Panc1 (cell line): ENCODE measurements at regions not wholly inside any gene's neighbourhood (a gene's known extent, or its start where the extent isn't known, plus 50 kb on each side); places are given as distances from the start of the nearest gene placed in this dataset.

ENCODE experiments used
- POLR2AphosphoS5 ChIP-seq: IDR thresholded peaks from 2 replicates; pipeline ENCODE4 v1.6.1; 2012; ENCODE audit warnings: mild to moderate bottlenecking, low read depth, low read length, moderate library complexity
- TF ChIP-seq, protein P1 (sequence below): fragments of 450-650 bp; IDR thresholded peaks from 2 replicates; pipeline ENCODE4 v1.5.1; 2017; ENCODE audit warnings: mild to moderate bottlenecking
- TF ChIP-seq, protein P2 (sequence below), 2 experiments: IDR thresholded peaks; 2 replicates each; pipeline ENCODE4 v1.6.1; 2011 to 2012; ENCODE audit warnings: low read depth in 2 of 2, control low read depth in 1 of 2, low read length in 1 of 2, mild to moderate bottlenecking in 1 of 2, moderate library complexity in 1 of 2; ENCODE audit not compliant: insufficient read depth in 1 of 2

DNA sequence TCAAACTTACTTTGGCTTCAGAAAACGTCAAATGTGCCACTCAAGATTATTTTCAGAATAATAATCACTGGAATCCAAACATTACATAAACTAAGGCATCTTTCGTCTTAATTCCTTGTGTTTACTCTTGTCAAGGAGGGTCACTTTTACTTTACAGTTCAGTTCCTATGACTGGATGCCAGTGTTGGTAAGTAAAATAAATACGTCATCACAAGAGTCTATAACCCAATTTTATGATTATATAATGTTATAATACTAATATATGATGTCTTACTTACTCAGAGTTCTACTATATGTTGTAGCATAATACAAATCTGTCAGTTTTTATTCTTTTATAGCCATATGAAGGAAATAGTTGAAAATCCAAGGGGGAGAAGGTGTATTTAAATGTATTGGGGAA lies 123.8 kb downstream of the GPR85 start:
- TF ChIP-seq, protein P1, sequence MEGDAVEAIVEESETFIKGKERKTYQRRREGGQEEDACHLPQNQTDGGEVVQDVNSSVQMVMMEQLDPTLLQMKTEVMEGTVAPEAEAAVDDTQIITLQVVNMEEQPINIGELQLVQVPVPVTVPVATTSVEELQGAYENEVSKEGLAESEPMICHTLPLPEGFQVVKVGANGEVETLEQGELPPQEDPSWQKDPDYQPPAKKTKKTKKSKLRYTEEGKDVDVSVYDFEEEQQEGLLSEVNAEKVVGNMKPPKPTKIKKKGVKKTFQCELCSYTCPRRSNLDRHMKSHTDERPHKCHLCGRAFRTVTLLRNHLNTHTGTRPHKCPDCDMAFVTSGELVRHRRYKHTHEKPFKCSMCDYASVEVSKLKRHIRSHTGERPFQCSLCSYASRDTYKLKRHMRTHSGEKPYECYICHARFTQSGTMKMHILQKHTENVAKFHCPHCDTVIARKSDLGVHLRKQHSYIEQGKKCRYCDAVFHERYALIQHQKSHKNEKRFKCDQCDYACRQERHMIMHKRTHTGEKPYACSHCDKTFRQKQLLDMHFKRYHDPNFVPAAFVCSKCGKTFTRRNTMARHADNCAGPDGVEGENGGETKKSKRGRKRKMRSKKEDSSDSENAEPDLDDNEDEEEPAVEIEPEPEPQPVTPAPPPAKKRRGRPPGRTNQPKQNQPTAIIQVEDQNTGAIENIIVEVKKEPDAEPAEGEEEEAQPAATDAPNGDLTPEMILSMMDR: no peak
- TF ChIP-seq, protein P2, sequence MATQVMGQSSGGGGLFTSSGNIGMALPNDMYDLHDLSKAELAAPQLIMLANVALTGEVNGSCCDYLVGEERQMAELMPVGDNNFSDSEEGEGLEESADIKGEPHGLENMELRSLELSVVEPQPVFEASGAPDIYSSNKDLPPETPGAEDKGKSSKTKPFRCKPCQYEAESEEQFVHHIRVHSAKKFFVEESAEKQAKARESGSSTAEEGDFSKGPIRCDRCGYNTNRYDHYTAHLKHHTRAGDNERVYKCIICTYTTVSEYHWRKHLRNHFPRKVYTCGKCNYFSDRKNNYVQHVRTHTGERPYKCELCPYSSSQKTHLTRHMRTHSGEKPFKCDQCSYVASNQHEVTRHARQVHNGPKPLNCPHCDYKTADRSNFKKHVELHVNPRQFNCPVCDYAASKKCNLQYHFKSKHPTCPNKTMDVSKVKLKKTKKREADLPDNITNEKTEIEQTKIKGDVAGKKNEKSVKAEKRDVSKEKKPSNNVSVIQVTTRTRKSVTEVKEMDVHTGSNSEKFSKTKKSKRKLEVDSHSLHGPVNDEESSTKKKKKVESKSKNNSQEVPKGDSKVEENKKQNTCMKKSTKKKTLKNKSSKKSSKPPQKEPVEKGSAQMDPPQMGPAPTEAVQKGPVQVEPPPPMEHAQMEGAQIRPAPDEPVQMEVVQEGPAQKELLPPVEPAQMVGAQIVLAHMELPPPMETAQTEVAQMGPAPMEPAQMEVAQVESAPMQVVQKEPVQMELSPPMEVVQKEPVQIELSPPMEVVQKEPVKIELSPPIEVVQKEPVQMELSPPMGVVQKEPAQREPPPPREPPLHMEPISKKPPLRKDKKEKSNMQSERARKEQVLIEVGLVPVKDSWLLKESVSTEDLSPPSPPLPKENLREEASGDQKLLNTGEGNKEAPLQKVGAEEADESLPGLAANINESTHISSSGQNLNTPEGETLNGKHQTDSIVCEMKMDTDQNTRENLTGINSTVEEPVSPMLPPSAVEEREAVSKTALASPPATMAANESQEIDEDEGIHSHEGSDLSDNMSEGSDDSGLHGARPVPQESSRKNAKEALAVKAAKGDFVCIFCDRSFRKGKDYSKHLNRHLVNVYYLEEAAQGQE (IDR thresholded peaks at IDR 0.05; ENCODE audit: insufficient read depth in 1 of 2, low read depth in 2 of 2, low read length in 1 of 2): no peak
- no peak for TF ChIP-seq POLR2AphosphoS5
